Esophagus squamous epithelium (tissue), 5 donors: ENCODE measurements at regions not wholly inside any gene's neighbourhood (a gene's known extent, or its start where the extent isn't known, plus 50 kb on each side); places are given as distances from the start of the nearest gene placed in this dataset.

Source experiments
- DNase-seq: peaks from one replicate; lab custom pipeline; 2025; lab: John Stamatoyannopoulos, UW
- H3K27ac ChIP-seq, 4 donors: fragments of 200-600 bp; sonication (generic); one replicate each; pipeline ENCODE4 v1.5.1; 2016 to 2019; ENCODE audit warnings: mild to moderate bottlenecking in 1 of 4
- H3K27me3 ChIP-seq, 4 donors: fragments of 200-600 bp; sonication (generic); 1 replicate in 3 of 4; 2 replicates in 1 of 4; pipeline versions ENCODE4 v1.5.1 to v1.6.0; 2017 to 2021; ENCODE audit warnings: antibody characterized with exemption in 1 of 4
- H3K36me3 ChIP-seq, 3 donors: fragments of 200-600 bp; sonication (generic); one replicate each; pipeline ENCODE4 v1.5.1; 2016 to 2019
- H3K4me1 ChIP-seq, 3 donors: fragments of 200-600 bp; sonication (generic); one replicate each; pipeline ENCODE4 v1.5.1; 2017 to 2019
- H3K4me3 ChIP-seq, 4 donors: fragments of 200-600 bp; sonication (generic); 1 replicate in 3 of 4; 2 replicates in 1 of 4; pipeline ENCODE4 v1.5.1; 2016 to 2019; ENCODE audit warnings: mild to moderate bottlenecking in 2 of 4, moderate library complexity in 1 of 4
- H3K9me3 ChIP-seq, 3 donors: fragments of 200-600 bp; sonication (generic); one replicate each; pipeline ENCODE4 v1.5.1; 2016 to 2019
- CTCF ChIP-seq, 6 experiments: fragments of 450-650 bp in 4 of 6; fragments of 200-600 bp in 2 of 6; sonication (generic) in 2 of 6; IDR thresholded peaks; one replicate each; pipeline ENCODE4 v1.5.1; 2016 to 2019; ENCODE audit warnings: antibody characterized with exemption in 6 of 6, mild to moderate bottlenecking in 4 of 6, moderate library complexity in 4 of 6
- POLR2A ChIP-seq, 4 donors: fragments of 450-650 bp; IDR thresholded peaks; one replicate each; pipeline ENCODE4 v1.6.1; 2017; ENCODE audit warnings: antibody characterized with exemption in 4 of 4, mild to moderate bottlenecking in 4 of 4, moderate library complexity in 3 of 4
- WGBS, 2 donors: methylation state at CpG; one replicate each; pipeline ENCODE4 v1.1.5; 2018; 5-methylcytosine and 5-hydroxymethylcytosine counted together
- intact Hi-C: fragments of 100-400 bp; cut with DNase I; formaldehyde crosslinking; loops from one replicate; pipeline ENCODE4 v1.15.0; 2022
- donor health status: DM: yes; HTN: yes; CAD: no.

GRCh38 chr1:65059930-65060538 lies 88.0 kb upstream of the AK4 start:
- 17 to 18% methylated on average over 7 of the region's 7 CpGs for WGBS, 2 donors
- intact Hi-C loops = no loop called here
- H3K4me1 ChIP-seq = peaks cover 5 to 77% (median 21%) of the 10 kb centered on the region in 3 donors
- no peaks in the 10 kb centered on the region for H3K27me3 ChIP-seq
- no peak overlapping the region for H3K4me3 ChIP-seq
- peaks cover 0 to 36% (median 11%) of the 10 kb centered on the region in 3 donors for H3K36me3 ChIP-seq
- TF ChIP-seq CTCF (IDR thresholded peaks at IDR 0.05) = peak; percentile 36 to 80 (median 64)
- no peak for TF ChIP-seq POLR2A (IDR thresholded peaks at IDR 0.05)
- DNase-seq = no peak
- H3K27ac ChIP-seq = no peak overlapping the region
- H3K9me3 ChIP-seq = no peaks in the 10 kb centered on the region

DNA sequence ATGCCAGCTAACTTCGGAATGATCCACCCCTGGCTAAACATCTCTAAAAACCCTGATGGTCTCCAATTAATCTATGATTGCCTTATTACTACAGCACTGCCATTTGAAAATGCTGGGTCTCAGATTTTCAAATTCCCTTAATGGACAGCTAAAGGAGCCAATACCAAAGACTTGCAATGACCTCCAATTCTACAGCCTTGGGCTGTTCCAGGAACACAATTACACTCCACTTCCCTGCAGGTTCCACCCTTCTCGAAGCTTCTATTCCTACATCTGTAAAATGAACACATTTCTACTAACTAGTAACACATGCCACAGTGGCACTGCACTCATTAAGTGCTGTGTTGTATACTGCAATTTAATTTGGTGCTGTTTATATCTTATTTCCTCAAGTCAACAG lies 85.7 kb upstream of the AK4 start:
- Histone ChIP-seq H3K36me3 (peaks cover 0 to 13% (median 8%) of the 10 kb centered on the region in 3 donors), H3K27ac (peak overlapping the region in 1 of 4 donors; percentile 11), H3K4me1 (peaks cover 5 to 80% (median 20%) of the 10 kb centered on the region in 3 donors), H3K27me3 (no peaks in the 10 kb centered on the region), H3K4me3 (no peak overlapping the region), H3K9me3 (no peaks in the 10 kb centered on the region)
- 55 to 74% methylated on average over 2 of the region's 2 CpGs for WGBS, 2 donors
- intact Hi-C loops = no loop called here
- TF ChIP-seq CTCF (IDR thresholded peaks at IDR 0.05) (no peak), POLR2A (IDR thresholded peaks at IDR 0.05) (no peak)
- no peak for DNase-seq

- intact Hi-C loops = no loop called here
- Histone ChIP-seq H3K9me3 (no peaks in the 10 kb centered on the region), H3K27ac (peak overlapping the region in 1 of 4 donors; percentile 11), H3K4me1 (peaks cover 5 to 80% (median 20%) of the 10 kb centered on the region in 3 donors), H3K27me3 (no peaks in the 10 kb centered on the region), H3K36me3 (peaks cover 0 to 6% (median under 1%) of the 10 kb centered on the region in 3 donors), H3K4me3 (no peak overlapping the region)
- DNase-seq = no peak
- 59 to 62% methylated on average over 6 of the region's 6 CpGs for WGBS, 2 donors
- TF ChIP-seq POLR2A (IDR thresholded peaks at IDR 0.05) (no peak), CTCF (IDR thresholded peaks at IDR 0.05) (peak in 1 of 6 experiments; percentile 19)
Measured at GRCh38 chr1:65063025-65063424, 85.0 kb upstream of the AK4 start.

DNA sequence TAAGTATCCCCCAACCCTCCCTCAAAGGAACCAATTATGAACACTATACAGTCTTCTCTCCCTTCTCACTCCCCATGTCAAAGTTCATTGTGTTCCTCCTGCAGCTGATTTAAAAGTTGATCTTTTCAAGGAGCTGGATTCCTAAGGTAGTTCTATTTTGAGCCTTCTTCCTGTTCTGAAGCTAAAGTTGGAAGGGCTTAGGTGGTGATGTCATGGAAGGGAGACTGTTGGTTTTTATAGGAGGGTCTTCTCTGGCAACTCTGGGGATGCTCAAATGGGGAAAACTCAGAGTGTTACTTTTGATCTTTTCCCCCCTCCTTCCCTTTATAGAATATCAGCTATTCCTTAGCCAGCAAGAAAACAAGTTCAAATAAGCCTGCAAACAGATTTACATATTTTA lies 83.0 kb upstream of the AK4 start:
- DNase-seq = no peak
- Histone ChIP-seq H3K4me1 (peaks cover 5 to 74% (median 20%) of the 10 kb centered on the region in 3 donors), H3K27ac (peak overlapping the region in 3 of 4 donors; percentile 16 to 100 (median 99)), H3K36me3 (no peaks in the 10 kb centered on the region), H3K4me3 (peak overlapping the region in 3 of 4 donors; percentile 80 to 98 (median 95)), H3K9me3 (no peaks in the 10 kb centered on the region), H3K27me3 (no peaks in the 10 kb centered on the region)
- intact Hi-C loops = no loop called here
- TF ChIP-seq CTCF (IDR thresholded peaks at IDR 0.05) (no peak), POLR2A (IDR thresholded peaks at IDR 0.05) (no peak)

- WGBS, 2 donors = 17 to 19% methylated on average over 13 to 14 of the region's 16 CpGs
Measured at GRCh38 chr1:65065524-65066418, 82.2 kb upstream of the AK4 start.

More at GRCh38 chr1:65065524-65066418, 82.2 kb upstream of the AK4 start:
- no peak for TF ChIP-seq CTCF (IDR thresholded peaks at IDR 0.05)
- no peak for TF ChIP-seq POLR2A (IDR thresholded peaks at IDR 0.05)
- intact Hi-C loops = no loop called here
- H3K27me3 ChIP-seq = no peaks in the 10 kb centered on the region
- no peaks in the 10 kb centered on the region for H3K9me3 ChIP-seq
- no peaks in the 10 kb centered on the region for H3K36me3 ChIP-seq
- H3K4me3 ChIP-seq = peak overlapping the region; percentile 80 to 98 (median 92)
- H3K27ac ChIP-seq = peak overlapping the region; percentile 94 to 100 (median 100)
- peaks cover 5 to 66% (median 20%) of the 10 kb centered on the region in 3 donors for H3K4me1 ChIP-seq
- DNase-seq = no peak
